K562 (cell line): ENCODE measurements at regions not wholly inside any gene's neighbourhood (a gene's known extent, or its start where the extent isn't known, plus 50 kb on each side); places are given as distances from the start of the nearest gene placed in this dataset.

Experiments used
- ATAC-seq: fragments of 200-7000 bp; cut with Tn5 transposase; 3 replicates; pipeline ENCODE4 v1.9.1; 2020; ENCODE audit warnings: moderate library complexity
- BruUV-seq: library from RNA; stranded (reverse); fragments of 400-500 nt; replicated peaks from 2 replicates; lab custom pipeline; 2021; lab: Mats Ljungman, UMichigan
- CTCF ChIA-PET: fragments of 300-600 bp; formaldehyde crosslinking; extraction: SDS; loops from one replicate; lab custom pipeline; 2021; ENCODE audit warnings: low intra/inter-chr PET ratio; lab: Yijun Ruan, JAX
- POLR2A ChIA-PET: fragments of 300-600, 350-650 bp; sonication (Branson Sonifier 250); formaldehyde crosslinking; extraction: SDS; loops from one replicate; lab custom pipeline; 2021; ENCODE audit warnings: antibody characterized with exemption, inconsistent platforms; lab: Yijun Ruan, JAX
- DNase-seq, 4 experiments: peaks; one replicate each; pipeline versions ENCODE4 v3.0.0 to v3.0.0-alpha.2; 2011 to 2018; ENCODE audit warnings: low spot score in 3 of 4, mixed read lengths in 3 of 4; ENCODE audit errors: extremely low read depth in 1 of 4
- FAIRE-seq: peaks from 2 replicates; lab custom pipeline; 2011; peaks lifted over from hg19 to GRCh38; lab: Jason Lieb, UNC
- H2AFZ ChIP-seq: 2 replicates; pipeline ENCODE4 v1.6.0; 2011; ENCODE audit warnings: low read depth, low read length, control low read depth, inconsistent platforms
- H3K27ac ChIP-seq: fragments of 200-600 bp; 3 replicates; pipeline ENCODE4 v1.8.0; 2011; ENCODE audit warnings: low read depth, mild to moderate bottlenecking, control low read depth, inconsistent platforms, low read length, moderate library complexity, mixed read lengths; ENCODE audit errors: extremely low read depth
- H3K27me3 ChIP-seq, 2 experiments: fragments of 300-600 bp in 1 of 2; 2 replicates in 1 of 2; 3 replicates in 1 of 2; pipeline versions ENCODE4 v1.6.0 to v1.8.0; 2011; ENCODE audit warnings: inconsistent platforms in 2 of 2, low read length in 2 of 2, mild to moderate bottlenecking in 1 of 2, mixed read lengths in 1 of 2, moderate library complexity in 1 of 2; ENCODE audit not compliant: control insufficient read depth in 2 of 2, insufficient read depth in 2 of 2
- H3K36me3 ChIP-seq: fragments of 300-600 bp; 3 replicates; pipeline ENCODE4 v1.8.0; 2011; ENCODE audit warnings: mild to moderate bottlenecking, low read length, inconsistent platforms; ENCODE audit not compliant: control insufficient read depth, insufficient read depth
- H3K4me1 ChIP-seq, 2 experiments: fragments of 200-600 bp in 1 of 2; replicated peaks in 1 of 2; 2 replicates in 1 of 2; 3 replicates in 1 of 2; pipeline versions ENCODE4 v1.5.1 to v1.8.0; 2011; ENCODE audit warnings: inconsistent platforms in 2 of 2, low read length in 2 of 2, mild to moderate bottlenecking in 1 of 2, mixed read lengths in 1 of 2, moderate library complexity in 1 of 2; ENCODE audit not compliant: control insufficient read depth in 2 of 2, insufficient read depth in 2 of 2
- H3K4me2 ChIP-seq: 2 replicates; pipeline ENCODE4 v1.6.1; 2011; ENCODE audit warnings: low read length, control low read depth, inconsistent platforms, mixed read lengths; ENCODE audit not compliant: insufficient read depth
- H3K4me3 ChIP-seq: fragments of 200-600 bp; sonication (generic), shearing (Covaris generic); 2 replicates; pipeline ENCODE4 v1.5.1; 2016; ENCODE audit warnings: control low read depth, inconsistent platforms
- H3K79me2 ChIP-seq: fragments of 200-600 bp; 3 replicates; pipeline ENCODE4 v1.8.0; 2011; ENCODE audit warnings: low read length, inconsistent platforms; ENCODE audit not compliant: control insufficient read depth, insufficient read depth
- H3K9ac ChIP-seq, 2 experiments: 2 replicates each; pipeline versions ENCODE4 v1.6.0 to v1.6.1; 2011; ENCODE audit warnings: low read depth in 2 of 2, low read length in 2 of 2, control low read depth in 1 of 2, inconsistent platforms in 1 of 2, mild to moderate bottlenecking in 1 of 2, mixed read lengths in 1 of 2; ENCODE audit not compliant: insufficient read depth in 1 of 2
- H3K9me1 ChIP-seq: one replicate; pipeline ENCODE4 v1.6.0; 2011; ENCODE audit warnings: inconsistent platforms, mild to moderate bottlenecking, low read length, moderate library complexity; ENCODE audit not compliant: control insufficient read depth, insufficient read depth
- H3K9me3 ChIP-seq: replicated peaks from 2 replicates; pipeline ENCODE4 v1.5.1; 2011; ENCODE audit warnings: low read depth, low read length, inconsistent platforms; ENCODE audit not compliant: control insufficient read depth, insufficient read depth
- H4K20me1 ChIP-seq: replicated peaks from 2 replicates; pipeline ENCODE4 v1.6.1; 2011; ENCODE audit warnings: low read length, inconsistent platforms, mixed read lengths; ENCODE audit not compliant: control insufficient read depth, insufficient read depth
- CAMTA2 ChIP-seq: fragments of 250-450 bp; sonication (Bioruptor Pico); conservative IDR thresholded peaks from 2 replicates; pipeline ENCODE4 v1.5.1; 2022
- CGGBP1 ChIP-seq: fragments of 250-450 bp; sonication (Bioruptor Pico); IDR thresholded peaks from 2 replicates; pipeline ENCODE4 v1.9.0; 2021; ENCODE audit warnings: mild to moderate bottlenecking
- CREM ChIP-seq: IDR thresholded peaks from 2 replicates; pipeline ENCODE4 v1.6.1; 2014; ENCODE audit warnings: antibody characterized with exemption, low read depth
- CSDE1 ChIP-seq, 2 experiments: fragments of 450-650 bp; IDR thresholded peaks; 2 replicates each; pipeline ENCODE4 v1.6.1; 2016; ENCODE audit warnings: mild to moderate bottlenecking in 1 of 2
- E2F5 ChIP-seq: sonication (generic); formaldehyde crosslinking; IDR thresholded peaks from 2 replicates; pipeline ENCODE4 v1.8.0; 2022; ENCODE audit warnings: mild to moderate bottlenecking, missing genetic modification reagents
- HINFP ChIP-seq: fragments of 450-650 bp; conservative IDR thresholded peaks from 2 replicates; pipeline ENCODE4 v1.6.1; 2016; ENCODE audit warnings: missing genetic modification characterization, low read depth, mild to moderate bottlenecking, control low read depth, missing compliant biosample characterization
- RBFOX2 ChIP-seq: fragments of 200-400 bp; formaldehyde crosslinking; IDR thresholded peaks from 2 replicates; pipeline ENCODE4 v1.6.1; 2017; ENCODE audit warnings: low read depth, mild to moderate bottlenecking, low read length, moderate library complexity
- SMARCC2 ChIP-seq: fragments of 450-650 bp; IDR thresholded peaks from 2 replicates; pipeline ENCODE4 v1.6.1; 2017; ENCODE audit warnings: antibody characterized with exemption, moderate library complexity, mild to moderate bottlenecking, low read depth
- TAF7 ChIP-seq: fragments of 450-650 bp; IDR thresholded peaks from 2 replicates; pipeline ENCODE4 v1.6.1; 2016; ENCODE audit warnings: missing genetic modification characterization, missing compliant biosample characterization
- VEZF1 ChIP-seq: fragments of 200-800 bp; sonication (Bioruptor generic); IDR thresholded peaks from 2 replicates; pipeline ENCODE4 v1.6.1; 2017; ENCODE audit warnings: missing genetic modification characterization, missing compliant biosample characterization
- XRCC5 ChIP-seq: fragments of 200-400 bp; formaldehyde crosslinking; IDR thresholded peaks from 2 replicates; pipeline ENCODE4 v1.6.1; 2017; ENCODE audit warnings: low read depth, mild to moderate bottlenecking, low read length
- ZBTB43 ChIP-seq: sonication (generic); formaldehyde crosslinking; IDR thresholded peaks from 2 replicates; pipeline ENCODE4 v1.8.0; 2023; ENCODE audit warnings: mild to moderate bottlenecking, missing genetic modification reagents
- ZBTB7A ChIP-seq: IDR thresholded peaks from 2 replicates; pipeline ENCODE4 v1.6.1; 2011; ENCODE audit warnings: low read depth, mild to moderate bottlenecking, low read length, moderate library complexity, borderline replicate concordance; ENCODE audit not compliant: control insufficient read depth
- ZNF644 ChIP-seq: fragments of 200-800 bp; sonication (Bioruptor generic); IDR thresholded peaks from 2 replicates; pipeline ENCODE4 v1.6.1; 2016; ENCODE audit warnings: low read depth, missing genetic modification characterization, missing compliant biosample characterization
- WGBS: fragments of 100-300 bp; shearing (Covaris generic); methylation state at CpG from one replicate; pipeline ENCODE4 v1.1.6; 2016; ENCODE audit warnings: low coverage, mixed read lengths; ENCODE audit not compliant: insufficient coverage; ENCODE audit errors: missing lambda C conversion rate; 5-methylcytosine and 5-hydroxymethylcytosine counted together
- in situ Hi-C: fragments of 300-500 bp; cut with MboI; formaldehyde crosslinking; loops from 4 replicates; pipeline ENCODE4 v1.15.0; 2018; ENCODE audit warnings: inconsistent platforms, mixed read lengths
- intact Hi-C: fragments of 100-400 bp; cut with micrococcal nuclease; formaldehyde crosslinking; loops from 2 replicates; pipeline ENCODE4 v1.14.2; 2022

DNA sequence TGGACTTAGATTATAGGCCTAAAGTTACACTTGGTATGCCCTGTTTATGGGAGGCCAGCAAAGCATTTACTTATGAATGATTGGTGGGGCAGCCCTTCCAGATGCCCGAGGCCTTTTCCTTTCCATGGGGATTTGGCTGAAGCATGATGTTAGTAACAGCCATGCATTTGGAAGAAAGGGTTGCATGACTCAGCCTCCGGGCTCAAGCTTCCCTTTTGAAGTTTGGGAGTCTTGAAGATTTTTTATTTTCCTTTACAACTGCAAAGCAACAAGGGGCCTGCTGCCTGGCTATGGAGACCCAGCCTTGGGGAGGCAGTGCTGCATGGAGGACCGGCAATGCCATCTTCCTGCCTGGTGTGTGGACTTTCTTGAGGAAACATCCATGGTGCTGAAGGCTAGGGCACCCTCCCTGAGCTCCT lies 244.7 kb downstream of the ICE1 start (continued):
- TF ChIP-seq CGGBP1 (CRISPR knock-in tag), result no peak
- no peak for TF ChIP-seq TAF7
- TF ChIP-seq ZBTB43 (CRISPR knock-in tag), result no peak
- TF ChIP-seq E2F5, result no peak
- TF ChIP-seq ZBTB7A, result no peak

DNA sequence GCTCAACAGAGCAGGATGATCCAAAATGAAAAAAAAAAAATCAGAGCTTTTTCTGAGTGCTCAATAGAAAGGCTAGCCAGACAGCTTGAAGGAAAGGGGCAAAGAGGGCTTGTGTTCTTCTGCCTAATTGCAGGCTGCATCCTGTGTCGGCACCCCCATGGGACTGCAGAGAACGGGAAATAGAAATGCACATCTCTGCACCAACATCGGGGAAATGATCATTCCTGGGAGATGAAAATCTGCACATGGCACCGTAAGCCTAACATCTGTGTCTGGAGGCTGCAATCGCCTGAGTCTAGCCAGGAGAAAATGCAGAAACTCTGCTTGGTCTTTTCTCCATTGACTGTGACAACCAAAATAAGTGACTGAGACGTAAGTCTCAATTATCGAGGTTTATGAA lies 243.9 kb downstream of the ICE1 start:
- no peak overlapping the region for H3K27ac ChIP-seq
- no peaks in the 10 kb centered on the region for H3K79me2 ChIP-seq
- TF ChIP-seq CAMTA2 (CRISPR knock-in tag) (no peak), HINFP (tag) (no peak), SMARCC2 (no peak), RBFOX2 (no peak), VEZF1 (no peak), XRCC5 (no peak), ZNF644 (no peak), CSDE1 (IDR thresholded peaks at IDR 0.05) (no peak), CREM (no peak)
- no peak for DNase-seq
- 0% methylated on average over 7 of the region's 7 CpGs for WGBS
- in situ Hi-C loops (no loop called here), intact Hi-C loops (no loop called here)
- CTCF ChIA-PET, result interaction anchor here (0.6 kb wide), 1 partner anchor 14 kb away, joined by 3 read pairs; no protein-coding TSS in a partner anchor
- no peaks in the 10 kb centered on the region for H3K36me3 ChIP-seq
- no peak for ATAC-seq
- no TSS peak for BruUV-seq
- H3K4me3 ChIP-seq, result no peak overlapping the region
- H3K4me2 ChIP-seq, result no peak overlapping the region
- no peaks in the 10 kb centered on the region for H3K9me1 ChIP-seq
- H3K27me3 ChIP-seq, result peaks cover 5 to 32% of the 10 kb centered on the region in 2 experiments; a peak in 4 of 5 replicates
- no peak overlapping the region for H3K9ac ChIP-seq
- H2AFZ ChIP-seq, result no peak overlapping the region
- no peaks in the 10 kb centered on the region for H3K4me1 ChIP-seq
- FAIRE-seq, result no peak
- POLR2A ChIA-PET, result interaction anchor here (0.6 to 1.3 kb wide), 3 partner anchors 8 to 22 kb away, joined by 5 read pairs; no protein-coding TSS in a partner anchor
- H3K9me3 ChIP-seq, result no peaks in the 10 kb centered on the region
- H4K20me1 ChIP-seq, result no peaks in the 10 kb centered on the region
